ENCODE measurements at regions not wholly inside any gene's neighbourhood (a gene's known extent, or its start where the extent isn't known, plus 50 kb on each side); places are given as distances from the start of the nearest gene placed in this dataset.

- no peak for DNase-seq (ENCODE audit: low read depth)
Measured at GRCh38 chr6:91310178-91310577, 723.3 kb upstream of the MAP3K7 start.

DNA sequence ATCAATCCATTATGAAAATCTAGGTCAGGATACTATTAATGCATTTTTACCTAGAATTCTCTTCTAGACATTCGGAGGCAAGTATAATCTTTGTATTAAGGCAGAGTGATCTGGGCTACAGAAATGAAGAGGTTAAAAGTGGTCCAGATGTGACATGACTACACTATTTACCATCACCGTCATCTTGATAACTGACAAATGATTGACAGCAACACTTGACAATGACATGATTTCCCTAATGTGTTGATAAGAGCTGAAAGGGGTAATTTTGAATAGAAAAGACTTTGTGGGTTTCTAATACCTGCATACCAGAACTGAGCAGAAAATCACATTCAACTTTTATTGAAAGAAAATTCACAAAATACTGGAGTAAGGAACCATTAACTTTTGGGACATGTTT lies 718.9 kb upstream of the MAP3K7 start:
- no peak for DNase-seq (ENCODE audit: low read depth)

DNA sequence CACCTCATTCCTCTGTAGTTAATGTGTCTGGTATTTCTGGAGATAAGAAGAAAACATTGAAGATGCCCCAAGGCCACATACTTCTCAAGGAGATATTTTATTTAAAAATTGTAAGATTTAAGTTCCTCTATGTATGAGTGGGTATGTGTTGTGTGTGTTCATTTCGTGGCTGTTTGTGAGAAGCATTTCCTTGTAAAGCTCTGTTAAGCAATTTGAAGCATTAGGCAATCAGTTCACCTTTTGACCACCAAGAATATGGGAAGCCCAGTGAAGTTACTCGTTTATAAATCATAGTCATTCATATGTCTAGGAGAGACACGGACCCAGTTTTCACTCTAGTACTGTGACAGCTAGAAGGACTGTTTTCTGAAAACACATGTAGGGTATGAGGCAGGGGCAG lies 717.6 kb upstream of the MAP3K7 start:
- no peak for DNase-seq (ENCODE audit: low read depth)

DNA sequence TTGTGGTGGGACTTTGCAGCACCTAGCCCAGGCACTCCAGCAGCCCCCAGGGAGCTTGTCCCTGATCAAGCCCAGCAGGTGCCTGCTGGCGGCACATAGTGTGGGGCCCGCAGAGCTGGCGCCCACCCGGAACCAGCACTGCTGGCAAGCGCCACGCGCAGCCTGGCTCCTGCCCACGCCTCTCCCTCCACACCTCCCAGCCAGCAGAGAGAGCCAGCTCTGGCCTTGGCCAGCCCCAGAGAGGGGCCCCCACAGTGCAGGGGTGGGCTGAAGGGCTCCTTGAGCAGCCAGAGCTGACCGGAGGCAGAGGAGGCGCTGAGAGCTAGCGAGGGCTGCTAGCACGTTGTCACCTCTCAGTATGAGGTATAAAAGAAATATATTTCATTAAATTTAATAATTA lies 716.5 kb upstream of the MAP3K7 start:
- DNase-seq (ENCODE audit: low read depth): no peak

GRCh38 chr6:91299544-91300491 lies 712.9 kb upstream of the MAP3K7 start:
- peak; percentile 57 for DNase-seq (ENCODE audit: low read depth)

DNA sequence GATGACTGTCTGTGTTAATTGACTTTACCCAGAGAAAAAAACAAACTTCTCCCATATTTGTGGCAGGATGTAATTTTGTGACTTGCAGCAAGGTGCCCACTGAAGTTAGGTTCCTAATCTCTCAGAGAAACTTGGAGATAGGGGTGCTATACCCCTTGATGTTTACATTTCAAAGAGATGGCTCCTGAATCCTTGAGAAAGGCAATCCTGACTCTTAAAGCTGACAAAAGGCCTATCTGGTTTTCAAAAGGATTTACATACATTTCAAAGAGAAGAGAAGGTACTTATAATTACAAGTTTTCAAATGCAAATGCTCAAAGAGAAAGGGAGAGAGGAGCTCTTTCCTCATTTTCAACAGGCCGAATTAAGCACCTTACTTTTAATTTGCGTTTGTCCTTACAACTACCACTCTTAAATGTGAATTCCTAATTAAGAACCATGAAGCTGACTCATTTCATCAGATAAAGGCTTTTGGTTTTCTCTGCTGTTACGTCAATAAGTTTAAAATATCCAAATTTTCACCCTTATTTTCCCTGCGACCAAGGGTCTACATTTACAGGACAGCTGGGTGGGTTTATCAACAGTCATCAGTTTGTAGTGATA lies 711.8 kb upstream of the MAP3K7 start:
- DNase-seq (ENCODE audit: low read depth): no peak

GRCh38 chr6:91293395-91293794 lies 706.5 kb upstream of the MAP3K7 start:
- DNase-seq (ENCODE audit: low read depth): no peak

DNA sequence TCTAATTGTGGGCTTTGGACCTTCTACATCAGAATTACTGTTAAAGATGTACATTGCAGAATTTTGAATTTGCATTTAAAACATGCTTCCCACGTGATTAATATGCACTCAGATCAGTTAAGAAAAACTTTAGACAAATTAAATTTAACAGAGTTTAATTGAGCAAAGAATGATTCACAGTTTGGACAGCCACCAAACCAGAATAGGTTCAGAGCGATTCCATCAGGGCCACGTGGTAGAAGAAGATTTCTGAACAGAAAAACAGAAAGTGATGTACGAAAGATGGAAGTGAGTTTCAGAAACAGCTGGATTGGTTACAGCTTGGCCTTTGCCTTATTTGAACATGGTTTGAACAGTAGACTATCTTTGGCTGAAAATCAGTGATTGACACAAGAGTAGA lies 704.2 kb upstream of the MAP3K7 start:
- peak; percentile 18 for DNase-seq (ENCODE audit: low read depth)

DNA sequence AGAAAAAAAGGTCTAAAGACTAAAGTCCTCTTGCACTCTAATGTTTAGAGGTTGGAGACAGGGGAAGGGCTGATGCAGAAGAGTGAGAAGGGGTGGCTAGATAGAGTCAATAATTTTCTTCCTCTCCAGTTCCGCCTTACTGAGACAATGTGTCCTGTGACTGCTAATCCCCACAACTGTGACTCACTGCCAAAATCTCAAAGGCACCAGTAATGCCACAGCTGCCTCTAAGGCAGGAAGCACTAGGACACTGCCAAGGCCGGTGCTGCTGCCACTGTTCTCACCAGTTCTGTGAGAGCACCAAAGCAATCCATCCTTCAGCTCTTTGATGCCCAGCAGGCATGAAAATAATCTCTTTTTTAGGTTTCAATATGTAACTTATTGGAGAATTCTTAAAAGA lies 701.9 kb upstream of the MAP3K7 start:
- DNase-seq (ENCODE audit: low read depth): peak; percentile 34

DNA sequence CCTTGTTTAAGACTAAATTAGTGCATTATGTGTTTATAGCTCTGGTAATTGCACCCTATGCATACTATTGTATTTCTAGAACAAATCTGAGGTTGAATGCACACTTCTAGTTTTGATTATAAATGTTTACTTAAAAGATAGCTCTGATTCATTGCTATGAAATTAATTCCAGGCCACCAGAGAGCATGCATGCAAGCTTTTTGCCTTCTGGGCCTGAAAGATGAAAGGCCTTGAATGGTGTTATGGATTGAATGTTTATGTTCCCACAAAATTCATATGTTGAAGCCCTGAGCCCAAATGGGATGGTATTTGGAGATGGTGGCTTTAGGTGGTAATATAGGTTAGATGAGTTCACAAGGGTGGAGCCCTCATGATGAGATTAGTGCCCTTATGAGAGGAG lies 695.0 kb upstream of the MAP3K7 start:
- no peak for DNase-seq (ENCODE audit: low read depth)

DNA sequence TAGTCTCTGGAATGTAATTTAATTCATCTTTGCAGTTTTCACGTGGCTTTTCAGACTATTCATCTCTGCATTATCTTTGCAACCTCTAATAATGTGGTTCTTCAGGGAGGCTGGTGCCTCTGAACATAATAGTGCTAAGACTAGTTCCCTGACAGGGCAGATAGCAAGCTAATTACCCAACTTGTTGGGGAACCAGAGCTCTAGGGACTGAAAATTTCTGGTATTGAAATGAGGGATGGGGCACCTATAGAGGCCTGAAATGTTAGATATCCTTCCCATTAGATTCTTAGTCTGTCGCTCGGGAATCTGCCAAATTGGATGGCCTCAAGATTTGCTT lies 693.6 kb upstream of the MAP3K7 start:
- DNase-seq (ENCODE audit: low read depth): no peak

GRCh38 chr6:91279740-91280493 lies 693.0 kb upstream of the MAP3K7 start:
- DNase-seq (ENCODE audit: low read depth): no peak

- DNase-seq (ENCODE audit: low read depth): no peak
Measured at GRCh38 chr6:91278416-91278815, 691.5 kb upstream of the MAP3K7 start.

GRCh38 chr6:91276315-91276714 lies 689.4 kb upstream of the MAP3K7 start:
- DNase-seq (ENCODE audit: low read depth): no peak

DNA sequence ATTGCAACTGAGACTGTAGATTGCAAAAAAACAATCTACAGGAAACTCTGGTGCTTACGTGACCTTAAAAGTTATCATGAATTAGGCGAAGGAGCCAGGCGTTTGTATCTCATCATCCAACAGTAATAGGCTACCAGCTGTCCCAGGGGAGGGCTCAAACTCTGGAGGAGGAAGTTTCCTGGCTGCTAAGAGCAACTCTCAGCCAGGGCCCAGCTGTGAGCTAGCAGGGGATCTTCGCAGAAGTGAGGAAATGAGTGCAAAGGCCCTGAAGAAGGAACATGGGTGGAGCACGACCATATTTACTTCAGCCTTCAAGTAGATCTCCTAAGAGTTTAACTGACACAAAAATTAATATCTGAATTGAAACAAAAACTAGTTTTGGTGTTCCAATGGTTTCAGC lies 686.9 kb upstream of the MAP3K7 start:
- DNase-seq (ENCODE audit: low read depth): no peak

GRCh38 chr6:91271807-91272206 lies 684.9 kb upstream of the MAP3K7 start:
- no peak for DNase-seq (ENCODE audit: low read depth)

- peak; percentile 14 for DNase-seq (ENCODE audit: low read depth)
Measured at GRCh38 chr6:91268941-91269340, 682.1 kb upstream of the MAP3K7 start.

- DNase-seq (ENCODE audit: low read depth): no peak
Measured at GRCh38 chr6:91267246-91267645, 680.4 kb upstream of the MAP3K7 start.

DNA sequence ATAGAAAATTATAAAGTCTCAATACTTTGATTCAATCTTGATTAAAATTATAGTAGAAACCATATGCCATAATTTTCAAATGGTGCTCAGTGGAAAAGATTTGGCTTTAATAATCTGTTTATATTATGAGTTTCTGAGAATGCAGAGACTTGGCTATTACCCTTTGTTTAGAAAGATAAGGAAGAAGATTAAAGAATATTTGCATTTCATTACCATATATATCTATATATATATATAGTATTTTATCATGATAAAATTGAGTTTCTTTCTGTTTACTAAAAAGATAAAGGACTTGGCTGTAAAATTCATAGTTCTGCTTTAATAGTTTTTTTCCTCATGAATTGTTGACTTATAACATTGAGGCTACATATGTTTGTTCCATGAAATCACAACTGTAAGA lies 679.3 kb upstream of the MAP3K7 start:
- no peak for DNase-seq (ENCODE audit: low read depth)

GRCh38 chr6:91243436-91243835 lies 656.6 kb upstream of the MAP3K7 start:
- no peak for DNase-seq (ENCODE audit: low read depth)

- DNase-seq (ENCODE audit: low read depth): no peak
Measured at GRCh38 chr6:91242614-91242949, 655.7 kb upstream of the MAP3K7 start.

- DNase-seq (ENCODE audit: low read depth): peak; percentile 1
Measured at GRCh38 chr6:91241946-91242613, 655.2 kb upstream of the MAP3K7 start.
